ENCODE measurements at regions not wholly inside any gene's neighbourhood (a gene's known extent, or its start where the extent isn't known, plus 50 kb on each side); places are given as distances from the start of the nearest gene placed in this dataset.

DNA sequence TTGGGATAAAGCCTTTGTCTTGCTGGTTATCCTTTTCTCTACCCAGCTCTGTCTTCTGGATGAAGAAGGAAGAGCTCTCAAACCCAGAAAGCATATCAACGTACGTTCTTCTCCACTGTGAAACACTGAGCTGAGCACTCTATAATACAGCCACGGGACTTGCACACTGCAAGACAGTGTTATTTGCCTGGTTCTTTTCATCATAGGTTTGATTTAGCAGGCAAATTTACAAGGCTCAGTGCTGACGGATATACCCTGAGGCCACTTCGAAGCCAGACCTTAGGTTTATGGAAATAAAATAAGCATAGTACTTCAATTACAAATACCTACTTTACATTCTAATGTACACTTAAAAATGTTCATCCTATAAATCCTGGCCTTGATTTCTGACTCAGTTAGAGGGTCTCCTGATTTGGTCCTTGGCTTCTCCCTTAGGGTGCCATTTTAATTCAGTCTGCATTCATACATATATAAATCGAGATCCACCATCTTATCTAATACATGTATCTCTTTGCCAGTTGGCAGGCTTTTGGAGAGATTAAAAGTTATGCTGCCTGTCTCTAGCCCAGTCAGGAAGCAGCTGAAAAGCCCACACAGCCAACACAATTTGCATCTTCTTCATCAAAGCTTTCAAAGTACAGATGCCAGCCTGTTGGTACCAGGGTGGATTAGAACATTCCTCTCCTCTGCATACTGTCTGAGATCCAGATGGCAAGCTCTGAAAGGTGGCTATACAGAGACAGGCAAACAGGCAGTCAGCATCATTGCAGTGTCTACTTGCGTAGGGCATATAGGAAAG is 194.4 kb downstream of the DEPDC1B start:
- Histone ChIP-seq H3K27ac (ENCODE audit: low read depth, low read length) (no peak overlapping the region), H3K4me1 (ENCODE audit: control insufficient read depth, insufficient read depth, low read length) (no peaks in the 10 kb centered on the region), H3K4me3 (ENCODE audit: low read length) (no peak overlapping the region), H3K36me3 (ENCODE audit: control insufficient read depth, insufficient read depth, low read length) (no peaks in the 10 kb centered on the region), H3K27me3 (ENCODE audit: control insufficient read depth, insufficient read depth, low read length, poor library complexity, severe bottlenecking) (peaks cover 6% of the 10 kb centered on the region), H3K9ac (ENCODE audit: extremely low read depth, low read length, poor library complexity, severe bottlenecking) (no peak overlapping the region), H3K9me3 (ENCODE audit: control insufficient read depth, low read length) (no peaks in the 10 kb centered on the region)
- H3K4me1 Mint-ChIP-seq: peaks cover 4% of the 10 kb centered on the region
- no peaks in the 10 kb centered on the region for H3K36me3 Mint-ChIP-seq (ENCODE audit: low read depth)
- 95 to 100% methylated on average over 4 to 7 of the region's 7 CpGs for WGBS, 2 experiments (ENCODE audit: insufficient coverage in 1 of 2, insufficient read length in 1 of 2)
- no peaks in the 10 kb centered on the region for H3K9me3 Mint-ChIP-seq
- no peak overlapping the region for H3K27ac Mint-ChIP-seq
- TF ChIP-seq, protein P1, sequence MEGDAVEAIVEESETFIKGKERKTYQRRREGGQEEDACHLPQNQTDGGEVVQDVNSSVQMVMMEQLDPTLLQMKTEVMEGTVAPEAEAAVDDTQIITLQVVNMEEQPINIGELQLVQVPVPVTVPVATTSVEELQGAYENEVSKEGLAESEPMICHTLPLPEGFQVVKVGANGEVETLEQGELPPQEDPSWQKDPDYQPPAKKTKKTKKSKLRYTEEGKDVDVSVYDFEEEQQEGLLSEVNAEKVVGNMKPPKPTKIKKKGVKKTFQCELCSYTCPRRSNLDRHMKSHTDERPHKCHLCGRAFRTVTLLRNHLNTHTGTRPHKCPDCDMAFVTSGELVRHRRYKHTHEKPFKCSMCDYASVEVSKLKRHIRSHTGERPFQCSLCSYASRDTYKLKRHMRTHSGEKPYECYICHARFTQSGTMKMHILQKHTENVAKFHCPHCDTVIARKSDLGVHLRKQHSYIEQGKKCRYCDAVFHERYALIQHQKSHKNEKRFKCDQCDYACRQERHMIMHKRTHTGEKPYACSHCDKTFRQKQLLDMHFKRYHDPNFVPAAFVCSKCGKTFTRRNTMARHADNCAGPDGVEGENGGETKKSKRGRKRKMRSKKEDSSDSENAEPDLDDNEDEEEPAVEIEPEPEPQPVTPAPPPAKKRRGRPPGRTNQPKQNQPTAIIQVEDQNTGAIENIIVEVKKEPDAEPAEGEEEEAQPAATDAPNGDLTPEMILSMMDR (conservative IDR thresholded peaks at IDR 0.05): no peak
- H3K4me3 Mint-ChIP-seq: no peak overlapping the region
- no peak for DNase-seq
- H3K27me3 Mint-ChIP-seq (ENCODE audit: insufficient read depth): no peaks in the 10 kb centered on the region

GRCh38 chr5:60504342-60504741 is 195.6 kb downstream of the DEPDC1B start:
- 93% methylated on average over 2 of the region's 2 CpGs; no CpG with 5 or more reads in 1 of the 2 experiments for WGBS, 2 experiments (ENCODE audit: insufficient coverage in 1 of 2, insufficient read length in 1 of 2)
- no peaks in the 10 kb centered on the region for H3K36me3 ChIP-seq (ENCODE audit: control insufficient read depth, insufficient read depth, low read length)
- no peaks in the 10 kb centered on the region for H3K9me3 ChIP-seq (ENCODE audit: control insufficient read depth, low read length)
- H3K9ac ChIP-seq (ENCODE audit: extremely low read depth, low read length, poor library complexity, severe bottlenecking): no peak overlapping the region
- no peaks in the 10 kb centered on the region for H3K36me3 Mint-ChIP-seq (ENCODE audit: low read depth)
- no peak overlapping the region for H3K4me3 Mint-ChIP-seq
- DNase-seq: no peak
- peaks cover 2% of the 10 kb centered on the region for H3K4me1 Mint-ChIP-seq
- no peak overlapping the region for H3K27ac Mint-ChIP-seq
- H3K27me3 Mint-ChIP-seq (ENCODE audit: insufficient read depth): no peaks in the 10 kb centered on the region
- no peak overlapping the region for H3K4me3 ChIP-seq (ENCODE audit: low read length)
- peaks cover 6% of the 10 kb centered on the region for H3K27me3 ChIP-seq (ENCODE audit: control insufficient read depth, insufficient read depth, low read length, poor library complexity, severe bottlenecking)
- no peak overlapping the region for H3K27ac ChIP-seq (ENCODE audit: low read depth, low read length)
- H3K9me3 Mint-ChIP-seq: no peaks in the 10 kb centered on the region
- TF ChIP-seq, protein P1 (conservative IDR thresholded peaks at IDR 0.05): no peak
- no peaks in the 10 kb centered on the region for H3K4me1 ChIP-seq (ENCODE audit: control insufficient read depth, insufficient read depth, low read length)

DNA sequence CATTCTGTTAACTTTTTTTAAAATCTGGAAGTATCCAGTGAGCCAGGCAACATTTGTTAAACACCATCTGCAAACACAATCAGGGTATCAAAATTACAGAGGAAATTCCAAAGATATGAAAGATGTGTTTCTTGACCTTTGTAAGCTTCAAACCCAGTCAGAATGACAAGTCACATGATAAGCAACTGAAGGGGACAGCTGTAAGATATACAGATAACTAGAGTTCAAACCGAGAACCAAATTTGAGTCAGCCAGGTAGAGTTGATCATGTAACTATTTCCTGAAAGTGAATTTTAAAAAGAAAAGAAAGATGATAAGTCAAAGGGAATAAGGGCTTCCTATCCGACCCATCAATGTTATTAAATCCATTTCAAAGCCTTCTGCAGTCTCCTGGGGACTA is 196.2 kb downstream of the DEPDC1B start:
- no peak overlapping the region for H3K27ac Mint-ChIP-seq
- H3K4me3 Mint-ChIP-seq: no peak overlapping the region
- Histone ChIP-seq H3K4me3 (ENCODE audit: low read length) (no peak overlapping the region), H3K36me3 (ENCODE audit: control insufficient read depth, insufficient read depth, low read length) (no peaks in the 10 kb centered on the region), H3K9ac (ENCODE audit: extremely low read depth, low read length, poor library complexity, severe bottlenecking) (no peak overlapping the region), H3K27me3 (ENCODE audit: control insufficient read depth, insufficient read depth, low read length, poor library complexity, severe bottlenecking) (peaks cover 6% of the 10 kb centered on the region), H3K9me3 (ENCODE audit: control insufficient read depth, low read length) (no peaks in the 10 kb centered on the region), H3K4me1 (ENCODE audit: control insufficient read depth, insufficient read depth, low read length) (no peaks in the 10 kb centered on the region), H3K27ac (ENCODE audit: low read depth, low read length) (no peak overlapping the region)
- 86% methylated on average over 1 to 2 of the region's 2 CpGs for WGBS, 2 experiments (ENCODE audit: insufficient coverage in 1 of 2, insufficient read length in 1 of 2)
- no peaks in the 10 kb centered on the region for H3K27me3 Mint-ChIP-seq (ENCODE audit: insufficient read depth)
- H3K4me1 Mint-ChIP-seq: peaks cover 2% of the 10 kb centered on the region
- no peaks in the 10 kb centered on the region for H3K9me3 Mint-ChIP-seq
- no peak for DNase-seq
- no peaks in the 10 kb centered on the region for H3K36me3 Mint-ChIP-seq (ENCODE audit: low read depth)
- TF ChIP-seq, protein P1 (conservative IDR thresholded peaks at IDR 0.05): no peak
